GM10266 (cell line): ENCODE measurements at regions not wholly inside any gene's neighbourhood (a gene's known extent, or its start where the extent isn't known, plus 50 kb on each side); places are given as distances from the start of the nearest gene placed in this dataset.
"Not testable (repeated sequence)": the region's sequence is repeated elsewhere in the genome, so short reads cannot be mapped to it uniquely, and the experiment has no call there.

ENCODE experiments used
- DNase-seq: peaks from one replicate; pipeline ENCODE4 v3.0.0; 2012; ENCODE audit errors: extremely low spot score
- CTCF ChIP-seq: IDR thresholded peaks from 2 replicates; pipeline ENCODE4 v1.5.1; 2012; ENCODE audit warnings: mild to moderate bottlenecking, low read depth; ENCODE audit not compliant: control insufficient read depth, insufficient read depth; ENCODE audit errors: missing control alignments

- DNase-seq: no peak
- no peak for TF ChIP-seq CTCF
Observed at GRCh38 chr15:68495981-68496705, 64.2 kb upstream of the ITGA11 start.

GRCh38 chr15:68496751-68497150, 64.8 kb upstream of the ITGA11 start:
- not testable (repeated sequence) for DNase-seq

- no peak for TF ChIP-seq CTCF
- no peak for DNase-seq
Observed at GRCh38 chr15:68497206-68497910, 65.4 kb upstream of the ITGA11 start.

- DNase-seq: no peak
- no peak for TF ChIP-seq CTCF
Observed at GRCh38 chr15:68498076-68498475, 66.1 kb upstream of the ITGA11 start.

- DNase-seq: no peak
- TF ChIP-seq CTCF: no peak
Observed at GRCh38 chr15:68499620-68500312, 67.8 kb upstream of the ITGA11 start.

GRCh38 chr15:68500363-68501258, 68.6 kb upstream of the ITGA11 start:
- DNase-seq: no peak
- TF ChIP-seq CTCF: no peak

- no peak for TF ChIP-seq CTCF
Observed at GRCh38 chr15:68501259-68501591, 69.3 kb upstream of the ITGA11 start.

More at GRCh38 chr15:68501259-68501591, 69.3 kb upstream of the ITGA11 start:
- DNase-seq: no peak
